ENCODE measurements at regions not wholly inside any gene's neighbourhood (a gene's known extent, or its start where the extent isn't known, plus 50 kb on each side); places are given as distances from the start of the nearest gene placed in this dataset.

DNA sequence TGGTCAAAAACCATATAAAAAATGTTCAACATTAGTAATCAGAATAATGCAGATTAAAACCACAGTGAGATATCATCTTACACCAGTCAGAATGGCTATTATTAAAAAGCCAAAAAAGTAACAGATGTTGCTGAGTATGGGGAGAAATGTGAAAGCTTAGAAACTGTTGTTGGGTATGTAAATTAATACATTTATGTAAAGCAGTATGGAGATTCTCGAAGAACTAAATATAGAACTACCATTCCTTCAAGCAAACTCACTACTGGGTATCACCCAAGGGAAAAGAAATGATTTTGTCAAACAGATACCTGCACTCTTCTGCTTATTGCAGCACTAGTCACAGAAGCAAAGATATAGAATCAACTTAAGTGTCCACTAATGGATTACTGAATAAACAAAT, 576.4 kb upstream of the EPHA5 start:
- H4K8ac ChIP-seq (ENCODE audit: low read depth, low read length): no peak overlapping the region
- H3K9ac ChIP-seq (ENCODE audit: low read length): no peak overlapping the region
- H3K36me3 ChIP-seq (ENCODE audit: control insufficient read depth in 1 of 2, insufficient read depth in 2 of 2, low read length in 2 of 2): no peaks in the 10 kb centered on the region
- no peaks in the 10 kb centered on the region for H3K79me1 ChIP-seq (ENCODE audit: low read length)
- no peak overlapping the region for H3K18ac ChIP-seq (ENCODE audit: low read length)
- no peak overlapping the region for H2AFZ ChIP-seq (ENCODE audit: insufficient read depth, low read length, poor library complexity)
- H3K9me3 ChIP-seq (ENCODE audit: insufficient read depth, low read depth, low read length): no peaks in the 10 kb centered on the region
- no peak overlapping the region for H3K23ac ChIP-seq (ENCODE audit: low read length)
- H3K4ac ChIP-seq (ENCODE audit: low read depth, low read length): no peak overlapping the region
- H2BK120ac ChIP-seq (ENCODE audit: insufficient read depth, low read length, poor library complexity): no peak overlapping the region
- H3K27ac ChIP-seq (ENCODE audit: low read depth, low read length): no peak overlapping the region
- H4K91ac ChIP-seq (ENCODE audit: low read depth, low read length): no peak overlapping the region
- no peak for DNase-seq
- H3K4me1 ChIP-seq (ENCODE audit: control insufficient read depth in 1 of 2, insufficient read depth in 2 of 2, low read length in 2 of 2): no peaks in the 10 kb centered on the region
- no peaks in the 10 kb centered on the region for H3K27me3 ChIP-seq (ENCODE audit: insufficient read depth, low read length)
- H2BK5ac ChIP-seq (ENCODE audit: low read depth, low read length, poor library complexity): no peak overlapping the region
- H3K14ac ChIP-seq (ENCODE audit: low read length): no peak overlapping the region
- no peaks in the 10 kb centered on the region for H3K79me2 ChIP-seq (ENCODE audit: control insufficient read depth, insufficient read depth, low read length, poor library complexity)
- no peak overlapping the region for H3K4me2 ChIP-seq (ENCODE audit: low read length)
- no peak overlapping the region for H4K12ac ChIP-seq (ENCODE audit: low read depth, low read length)
- H2AK5ac ChIP-seq (ENCODE audit: low read length): no peak overlapping the region
- no peak overlapping the region for H2BK12ac ChIP-seq (ENCODE audit: low read length)
- H3K4me3 ChIP-seq (ENCODE audit: low read depth, low read length): no peak overlapping the region
- no CpG with 5 or more reads among the region's 1 CpG for WGBS (ENCODE audit: extremely low coverage, insufficient coverage, insufficient read length)

DNA sequence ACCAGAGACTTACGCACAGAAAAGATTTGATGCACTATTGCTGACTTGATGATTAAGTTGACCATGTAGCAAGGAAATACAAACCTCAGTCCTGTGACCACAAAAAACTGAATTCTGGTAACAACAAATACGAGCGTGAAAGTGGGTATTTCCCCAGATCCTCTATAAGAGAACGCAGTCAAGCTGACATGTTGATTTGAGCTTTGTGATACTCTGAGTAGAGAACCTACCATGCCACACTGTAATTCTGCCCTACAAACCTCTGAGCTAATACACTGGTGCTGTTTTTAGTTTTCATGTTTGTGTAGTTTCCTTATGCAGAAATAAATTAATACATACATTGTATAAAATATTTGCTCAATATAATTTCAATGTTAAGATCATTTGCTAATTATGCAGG, 565.6 kb upstream of the EPHA5 start:
- H3K4me2 ChIP-seq (ENCODE audit: low read length): no peak overlapping the region
- no peak overlapping the region for H3K14ac ChIP-seq (ENCODE audit: low read length)
- H3K9me3 ChIP-seq (ENCODE audit: insufficient read depth, low read depth, low read length): no peaks in the 10 kb centered on the region
- no peak overlapping the region for H4K8ac ChIP-seq (ENCODE audit: low read depth, low read length)
- H3K27me3 ChIP-seq (ENCODE audit: insufficient read depth, low read length): no peaks in the 10 kb centered on the region
- no peak overlapping the region for H3K4me3 ChIP-seq (ENCODE audit: low read depth, low read length)
- H3K79me2 ChIP-seq (ENCODE audit: control insufficient read depth, insufficient read depth, low read length, poor library complexity): no peaks in the 10 kb centered on the region
- H2BK120ac ChIP-seq (ENCODE audit: insufficient read depth, low read length, poor library complexity): no peak overlapping the region
- H3K4ac ChIP-seq (ENCODE audit: low read depth, low read length): no peak overlapping the region
- no peak overlapping the region for H3K27ac ChIP-seq (ENCODE audit: low read depth, low read length)
- no CpG with 5 or more reads among the region's 4 CpGs for WGBS (ENCODE audit: extremely low coverage, insufficient coverage, insufficient read length)
- H2AK5ac ChIP-seq (ENCODE audit: low read length): no peak overlapping the region
- H3K36me3 ChIP-seq (ENCODE audit: control insufficient read depth in 1 of 2, insufficient read depth in 2 of 2, low read length in 2 of 2): no peaks in the 10 kb centered on the region
- no peak overlapping the region for H2BK12ac ChIP-seq (ENCODE audit: low read length)
- no peaks in the 10 kb centered on the region for H3K79me1 ChIP-seq (ENCODE audit: low read length)
- no peak overlapping the region for H3K9ac ChIP-seq (ENCODE audit: low read length)
- H4K91ac ChIP-seq (ENCODE audit: low read depth, low read length): no peak overlapping the region
- DNase-seq: no peak
- H2AFZ ChIP-seq (ENCODE audit: insufficient read depth, low read length, poor library complexity): no peak overlapping the region
- H2BK5ac ChIP-seq (ENCODE audit: low read depth, low read length, poor library complexity): no peak overlapping the region
- no peak overlapping the region for H3K23ac ChIP-seq (ENCODE audit: low read length)
- H3K4me1 ChIP-seq (ENCODE audit: control insufficient read depth in 1 of 2, insufficient read depth in 2 of 2, low read length in 2 of 2): no peaks in the 10 kb centered on the region
- no peak overlapping the region for H3K18ac ChIP-seq (ENCODE audit: low read length)
- no peak overlapping the region for H4K12ac ChIP-seq (ENCODE audit: low read depth, low read length)

DNA sequence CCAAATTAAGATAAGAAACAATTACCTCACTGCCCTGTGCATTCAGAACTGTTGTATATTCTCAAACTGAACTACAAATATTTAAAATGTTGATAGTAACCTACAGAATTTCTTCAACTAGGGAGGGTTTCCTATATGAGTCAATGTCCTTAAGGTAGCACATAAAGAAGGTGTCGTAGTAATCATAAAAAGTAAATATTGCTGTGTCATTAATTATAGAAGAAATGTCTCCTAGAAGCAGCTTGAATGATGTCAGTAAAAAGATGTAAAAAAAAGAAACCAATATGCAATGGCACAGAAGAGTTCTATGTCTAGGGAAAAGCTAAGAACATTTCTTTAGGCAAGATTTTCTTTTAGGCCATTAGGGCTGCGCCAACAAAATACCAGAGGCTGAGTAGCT, 559.6 kb upstream of the EPHA5 start:
- WGBS (ENCODE audit: extremely low coverage, insufficient coverage, insufficient read length): no CpG with 5 or more reads among the region's 2 CpGs
- H2AFZ ChIP-seq (ENCODE audit: insufficient read depth, low read length, poor library complexity): no peak overlapping the region

DNA sequence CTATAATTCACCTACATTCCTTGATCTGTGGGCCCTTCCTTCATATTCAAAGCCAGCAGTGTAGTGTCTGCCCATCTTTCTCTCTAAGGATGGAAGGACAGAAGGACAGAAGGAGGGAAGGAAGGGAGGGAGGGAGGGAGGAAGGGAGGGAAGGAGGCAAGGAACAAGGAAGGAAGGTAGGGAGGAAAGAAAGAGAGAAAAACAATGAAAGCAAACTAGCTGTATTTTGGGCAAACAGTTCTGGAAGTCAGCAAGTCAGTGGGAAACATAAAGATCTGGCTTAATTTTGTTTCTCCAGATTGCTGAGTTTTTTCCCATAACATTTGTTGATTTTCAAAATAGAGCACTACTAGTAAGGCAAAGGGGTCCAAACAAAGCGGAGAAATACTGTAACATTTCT, 555.2 kb upstream of the EPHA5 start:
- Histone ChIP-seq H2BK5ac (ENCODE audit: low read depth, low read length, poor library complexity) (no peak overlapping the region), H2BK120ac (ENCODE audit: insufficient read depth, low read length, poor library complexity) (no peak overlapping the region)
- no CpG with 5 or more reads among the region's 1 CpG for WGBS (ENCODE audit: extremely low coverage, insufficient coverage, insufficient read length)

More for the DNA sequence above, 559.6 kb upstream of the EPHA5 start:
- H2BK5ac ChIP-seq (ENCODE audit: low read depth, low read length, poor library complexity): no peak overlapping the region
- H3K4ac ChIP-seq (ENCODE audit: low read depth, low read length): no peak overlapping the region
- H4K8ac ChIP-seq (ENCODE audit: low read depth, low read length): no peak overlapping the region
- no peak overlapping the region for H2AK5ac ChIP-seq (ENCODE audit: low read length)
- H3K9me3 ChIP-seq (ENCODE audit: insufficient read depth, low read depth, low read length): no peaks in the 10 kb centered on the region
- no peaks in the 10 kb centered on the region for H3K79me1 ChIP-seq (ENCODE audit: low read length)
- no peak overlapping the region for H2BK12ac ChIP-seq (ENCODE audit: low read length)
- no peaks in the 10 kb centered on the region for H3K4me1 ChIP-seq (ENCODE audit: control insufficient read depth in 1 of 2, insufficient read depth in 2 of 2, low read length in 2 of 2)
- H3K14ac ChIP-seq (ENCODE audit: low read length): no peak overlapping the region
- no peaks in the 10 kb centered on the region for H3K36me3 ChIP-seq (ENCODE audit: control insufficient read depth in 1 of 2, insufficient read depth in 2 of 2, low read length in 2 of 2)
- H3K4me2 ChIP-seq (ENCODE audit: low read length): no peak overlapping the region
- H3K27me3 ChIP-seq (ENCODE audit: insufficient read depth, low read length): no peaks in the 10 kb centered on the region
- no peak overlapping the region for H3K9ac ChIP-seq (ENCODE audit: low read length)
- H3K27ac ChIP-seq (ENCODE audit: low read depth, low read length): no peak overlapping the region
- H4K12ac ChIP-seq (ENCODE audit: low read depth, low read length): no peak overlapping the region
- DNase-seq: no peak
- H3K4me3 ChIP-seq (ENCODE audit: low read depth, low read length): no peak overlapping the region
- H3K18ac ChIP-seq (ENCODE audit: low read length): no peak overlapping the region
- H3K23ac ChIP-seq (ENCODE audit: low read length): no peak overlapping the region
- no peak overlapping the region for H2BK120ac ChIP-seq (ENCODE audit: insufficient read depth, low read length, poor library complexity)
- no peak overlapping the region for H4K91ac ChIP-seq (ENCODE audit: low read depth, low read length)
- no peaks in the 10 kb centered on the region for H3K79me2 ChIP-seq (ENCODE audit: control insufficient read depth, insufficient read depth, low read length, poor library complexity)

More for the DNA sequence above, 555.2 kb upstream of the EPHA5 start:
- Histone ChIP-seq H3K23ac (ENCODE audit: low read length) (no peak overlapping the region), H3K79me1 (ENCODE audit: low read length) (no peaks in the 10 kb centered on the region), H4K91ac (ENCODE audit: low read depth, low read length) (no peak overlapping the region), H3K79me2 (ENCODE audit: control insufficient read depth, insufficient read depth, low read length, poor library complexity) (no peaks in the 10 kb centered on the region), H3K9me3 (ENCODE audit: insufficient read depth, low read depth, low read length) (no peaks in the 10 kb centered on the region), H3K4me3 (ENCODE audit: low read depth, low read length) (no peak overlapping the region), H2AK5ac (ENCODE audit: low read length) (no peak overlapping the region), H3K14ac (ENCODE audit: low read length) (no peak overlapping the region), H3K36me3 (ENCODE audit: control insufficient read depth in 1 of 2, insufficient read depth in 2 of 2, low read length in 2 of 2) (no peaks in the 10 kb centered on the region), H4K8ac (ENCODE audit: low read depth, low read length) (no peak overlapping the region), H4K12ac (ENCODE audit: low read depth, low read length) (no peak overlapping the region), H3K27ac (ENCODE audit: low read depth, low read length) (no peak overlapping the region), H3K4me1 (ENCODE audit: control insufficient read depth in 1 of 2, insufficient read depth in 2 of 2, low read length in 2 of 2) (no peaks in the 10 kb centered on the region), H3K27me3 (ENCODE audit: insufficient read depth, low read length) (no peaks in the 10 kb centered on the region), H3K4ac (ENCODE audit: low read depth, low read length) (no peak overlapping the region), H2BK12ac (ENCODE audit: low read length) (no peak overlapping the region), H3K18ac (ENCODE audit: low read length) (no peak overlapping the region), H3K4me2 (ENCODE audit: low read length) (no peak overlapping the region), H3K9ac (ENCODE audit: low read length) (no peak overlapping the region), H2AFZ (ENCODE audit: insufficient read depth, low read length, poor library complexity) (no peak overlapping the region)
- DNase-seq: no peak
